NB4 (cell line): ENCODE measurements at regions not wholly inside any gene's neighbourhood (a gene's known extent, or its start where the extent isn't known, plus 50 kb on each side); places are given as distances from the start of the nearest gene placed in this dataset.

ENCODE experiments used
- DNase-seq: peaks from one replicate; pipeline ENCODE4 v3.0.0; 2010; ENCODE audit warnings: low read depth
- H3K4me3 ChIP-seq: one replicate; pipeline ENCODE4 v1.5.1; 2011; ENCODE audit warnings: mild to moderate bottlenecking, low read depth, low read length, moderate library complexity
- CTCF ChIP-seq: IDR thresholded peaks from one replicate; pipeline ENCODE4 v1.5.1; 2012; ENCODE audit warnings: low read depth, low read length
- MAX ChIP-seq: IDR thresholded peaks from 2 replicates; pipeline ENCODE4 v1.6.1; 2011; ENCODE audit warnings: low read depth, low read length
- MYC ChIP-seq: IDR thresholded peaks from 2 replicates; pipeline ENCODE4 v1.6.1; 2011; ENCODE audit warnings: low read depth, low read length
- POLR2A ChIP-seq: IDR thresholded peaks from 2 replicates; pipeline ENCODE4 v1.6.1; 2011; ENCODE audit warnings: mild to moderate bottlenecking; ENCODE audit not compliant: insufficient read length; ENCODE audit errors: extremely low read depth

- no peak for TF ChIP-seq MAX
- no peak for TF ChIP-seq MYC
- TF ChIP-seq POLR2A: no peak
- no peak for TF ChIP-seq CTCF
- no peak overlapping the region for H3K4me3 ChIP-seq
These were observed 498.9 kb downstream of the RPS24 start for GRCh38 chr10:78532480-78533042.

GRCh38 chr10:78533098-78533497, 499.4 kb downstream of the RPS24 start:
- DNase-seq: no peak
- H3K4me3 ChIP-seq: no peak overlapping the region
- TF ChIP-seq MYC (no peak), MAX (no peak), CTCF (no peak), POLR2A (no peak)

More at GRCh38 chr10:78532480-78533042, 498.9 kb downstream of the RPS24 start:
- DNase-seq: no peak

GRCh38 chr10:78533776-78534175, 500.1 kb downstream of the RPS24 start:
- no peak for TF ChIP-seq CTCF
- TF ChIP-seq MAX: no peak
- no peak for TF ChIP-seq POLR2A
- TF ChIP-seq MYC: no peak
- no peak overlapping the region for H3K4me3 ChIP-seq
- no peak for DNase-seq

GRCh38 chr10:78535716-78536218, 502.1 kb downstream of the RPS24 start:
- no peak overlapping the region for H3K4me3 ChIP-seq
- DNase-seq: no peak
- no peak for TF ChIP-seq CTCF
- TF ChIP-seq MAX: no peak
- TF ChIP-seq MYC: no peak
- no peak for TF ChIP-seq POLR2A

- TF ChIP-seq MYC: no peak
- TF ChIP-seq MAX: no peak
- no peak for TF ChIP-seq POLR2A
- TF ChIP-seq CTCF: no peak
- no peak for DNase-seq
- no peak overlapping the region for H3K4me3 ChIP-seq
These were observed 503.4 kb downstream of the RPS24 start for GRCh38 chr10:78537018-78537417.
